GM18951 (cell line): ENCODE measurements at regions not wholly inside any gene's neighbourhood (a gene's known extent, or its start where the extent isn't known, plus 50 kb on each side); places are given as distances from the start of the nearest gene placed in this dataset.

Experiments used
- POLR2A ChIP-seq: IDR thresholded peaks from 4 replicates; pipeline ENCODE4 v1.6.1; 2011; ENCODE audit warnings: mild to moderate bottlenecking; ENCODE audit not compliant: insufficient read length, insufficient read depth; ENCODE audit errors: extremely low read depth
- in situ Hi-C: fragments of 300-500 bp; cut with MboI; formaldehyde crosslinking; loops from one replicate; pipeline ENCODE4 v1.12.0; 2022; ENCODE audit warnings: low sequenced_read_pairs, mixed read lengths, inconsistent platforms; ENCODE audit not compliant: unreplicated experiment

DNA sequence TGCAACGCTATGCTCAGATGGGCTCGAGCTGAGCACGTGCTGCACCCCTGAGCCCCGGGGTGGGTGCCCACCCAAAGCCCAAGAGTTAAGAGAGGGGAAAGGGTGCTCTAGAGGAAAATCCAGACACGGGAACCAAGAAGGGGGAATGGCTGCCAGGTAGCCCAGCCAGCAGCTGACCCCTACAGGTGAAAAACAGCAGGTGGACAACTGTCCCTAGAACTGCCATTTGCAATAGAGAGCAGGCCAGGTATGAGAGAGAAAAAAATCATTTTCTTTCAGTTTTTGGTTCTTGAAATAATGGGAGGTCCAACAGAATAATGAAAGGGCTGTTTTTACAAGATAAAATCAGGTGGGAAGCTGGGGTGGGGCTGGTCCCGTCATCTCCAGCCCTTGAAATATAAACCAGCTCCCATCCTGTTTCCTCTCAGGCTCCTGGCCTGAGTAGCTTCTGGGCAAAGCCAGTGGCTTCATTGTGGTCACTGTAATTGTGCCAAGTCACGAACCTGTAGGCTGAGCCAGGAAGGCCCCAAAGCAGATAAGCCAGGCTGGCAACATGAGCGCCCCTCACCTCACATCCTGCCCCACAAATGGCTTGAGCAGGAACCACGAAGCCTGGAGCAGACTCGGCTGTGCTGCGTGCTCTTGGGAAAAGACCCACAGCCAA lies 257.8 kb downstream of the SNX10 start:
- TF ChIP-seq POLR2A = no peak
- in situ Hi-C loops = no loop called here

DNA sequence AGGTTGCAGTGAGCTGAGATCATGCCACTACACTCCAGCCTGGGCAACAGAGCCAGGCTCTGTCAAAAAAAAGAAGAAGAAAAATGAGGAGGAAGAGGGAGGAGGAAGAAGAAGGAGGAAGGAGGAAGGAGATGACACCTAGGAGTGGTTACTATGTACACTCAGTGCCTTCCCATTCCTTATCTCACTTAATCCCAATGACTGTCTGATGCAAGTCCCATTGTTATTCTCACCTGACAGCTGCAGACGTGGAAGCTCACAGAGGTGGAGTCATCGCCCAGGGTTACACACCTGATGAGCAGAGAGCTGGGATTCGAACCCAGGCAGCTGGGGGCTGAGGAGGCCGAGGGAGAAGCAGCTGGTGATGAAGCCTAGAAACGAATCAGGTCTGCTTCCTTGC lies 258.8 kb downstream of the SNX10 start:
- in situ Hi-C loops = no loop called here
- TF ChIP-seq POLR2A = no peak

DNA sequence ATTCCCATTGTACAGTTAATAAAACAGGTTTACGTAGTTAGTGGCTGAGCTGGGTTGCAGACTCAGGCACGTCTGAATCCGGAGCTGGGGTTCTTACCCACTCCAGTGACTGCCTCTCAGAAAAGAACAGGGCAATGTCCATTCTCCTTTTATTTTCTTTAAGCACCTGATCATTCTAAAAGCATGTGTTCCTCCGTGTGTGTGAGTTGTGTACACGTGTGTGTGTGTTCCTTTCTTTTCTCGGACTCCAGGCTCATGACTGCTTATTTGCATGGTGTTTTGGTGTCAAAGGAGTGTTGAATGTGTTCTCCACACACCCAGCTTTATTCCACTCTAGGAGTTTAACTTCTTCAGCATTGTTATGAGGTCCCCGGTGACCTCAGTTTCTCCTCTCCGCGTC lies 260.1 kb downstream of the SNX10 start:
- no peak for TF ChIP-seq POLR2A
- in situ Hi-C loops = no loop called here

DNA sequence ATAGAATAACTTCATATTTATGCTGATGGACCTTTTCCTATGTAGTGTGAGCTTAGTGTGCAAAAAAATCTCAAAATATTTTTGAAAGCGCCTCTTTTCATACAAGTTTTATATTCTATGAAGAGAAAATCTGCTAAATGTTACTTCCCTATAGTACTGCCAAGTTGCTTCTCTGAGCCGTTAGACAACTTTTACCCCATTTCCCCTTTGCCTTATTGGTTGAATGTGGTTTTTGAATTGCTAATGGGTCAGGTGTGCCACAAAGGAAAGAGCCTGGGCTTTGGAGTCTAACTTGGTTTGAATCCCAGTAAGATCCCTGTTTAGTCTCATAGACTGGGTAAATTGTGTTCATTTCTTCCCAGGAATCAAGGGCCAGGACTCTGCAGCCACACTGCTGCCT lies 261.5 kb downstream of the SNX10 start:
- no peak for TF ChIP-seq POLR2A
- in situ Hi-C loops = no loop called here

DNA sequence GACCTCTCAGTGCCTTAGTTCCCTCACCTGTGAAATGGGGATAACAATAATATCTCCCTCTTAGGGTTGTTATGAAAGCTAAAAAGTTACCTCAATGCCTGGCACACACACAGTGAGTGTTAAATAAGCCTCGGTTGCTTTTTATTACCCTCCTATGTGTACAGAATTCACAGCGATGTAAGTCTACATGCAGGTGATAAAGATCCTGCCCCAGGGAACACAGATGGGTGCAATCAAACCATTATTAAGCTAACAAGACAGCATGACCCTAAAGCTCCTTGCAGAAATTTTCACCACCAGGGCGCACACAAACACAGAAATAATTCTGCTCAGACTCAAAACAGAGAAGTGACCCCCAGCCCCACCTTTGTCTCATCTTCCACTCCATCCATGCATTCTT lies 261.9 kb downstream of the SNX10 start:
- TF ChIP-seq POLR2A = no peak
- in situ Hi-C loops = no loop called here

DNA sequence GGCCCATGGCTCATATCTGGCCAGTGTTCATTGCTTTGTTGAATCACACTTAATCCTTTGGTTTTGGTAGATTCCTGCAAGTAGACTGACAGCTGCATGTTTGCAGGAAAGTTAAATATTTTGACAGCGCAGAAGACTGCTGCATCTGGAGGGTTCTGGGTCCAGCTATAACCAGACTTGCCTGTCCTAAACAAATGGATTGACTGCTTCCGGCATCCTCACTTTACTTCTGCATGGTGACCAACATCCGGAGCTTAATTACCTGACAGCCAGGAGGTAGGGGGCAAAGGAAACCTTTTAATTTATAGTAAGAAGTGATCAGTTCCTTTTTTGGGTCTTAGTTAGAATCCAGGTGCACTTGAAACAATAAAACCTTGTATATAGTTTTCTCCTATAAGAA lies 263.3 kb downstream of the SNX10 start:
- no peak for TF ChIP-seq POLR2A
- in situ Hi-C loops = no loop called here

DNA sequence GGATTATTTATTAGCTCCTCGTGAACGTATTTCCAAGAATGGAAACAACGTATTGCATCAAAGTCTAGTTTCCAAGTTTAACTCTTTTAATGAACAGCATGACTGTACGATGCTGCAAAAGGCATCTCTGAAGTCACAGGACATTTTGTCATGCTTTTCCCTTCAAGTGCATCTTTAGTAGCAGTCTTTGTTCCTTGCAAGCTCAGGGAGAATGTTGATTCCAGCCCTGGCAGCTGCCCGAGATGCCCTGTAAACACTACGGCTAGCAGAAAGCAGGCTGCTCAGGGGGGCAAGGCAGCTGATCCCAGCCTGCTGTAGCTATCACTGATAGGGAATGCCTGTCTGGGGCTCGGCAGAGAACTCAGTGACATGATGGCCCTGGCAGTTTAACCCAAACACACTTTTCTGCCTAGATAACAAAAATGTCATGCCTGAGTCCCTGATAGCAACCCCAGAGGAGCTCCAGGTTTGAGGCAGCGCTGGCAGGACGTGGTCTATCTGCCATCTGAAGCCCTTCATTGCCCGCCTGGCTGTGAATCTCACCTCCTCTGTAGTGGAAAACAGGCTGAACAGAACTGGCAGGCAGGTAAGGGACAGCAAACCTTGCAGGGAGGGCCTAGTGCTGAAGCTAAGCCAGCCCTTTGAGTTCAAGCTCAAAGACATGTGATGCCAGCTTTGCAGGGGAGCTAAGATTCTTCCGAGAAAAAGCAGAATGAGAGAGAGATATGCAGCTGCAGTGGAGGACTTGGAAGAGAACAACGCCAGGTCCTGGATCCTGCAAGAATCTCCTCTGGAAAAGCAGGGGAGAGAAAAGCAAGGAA lies 264.6 kb downstream of the SNX10 start:
- in situ Hi-C loops = no loop called here
- no peak for TF ChIP-seq POLR2A

DNA sequence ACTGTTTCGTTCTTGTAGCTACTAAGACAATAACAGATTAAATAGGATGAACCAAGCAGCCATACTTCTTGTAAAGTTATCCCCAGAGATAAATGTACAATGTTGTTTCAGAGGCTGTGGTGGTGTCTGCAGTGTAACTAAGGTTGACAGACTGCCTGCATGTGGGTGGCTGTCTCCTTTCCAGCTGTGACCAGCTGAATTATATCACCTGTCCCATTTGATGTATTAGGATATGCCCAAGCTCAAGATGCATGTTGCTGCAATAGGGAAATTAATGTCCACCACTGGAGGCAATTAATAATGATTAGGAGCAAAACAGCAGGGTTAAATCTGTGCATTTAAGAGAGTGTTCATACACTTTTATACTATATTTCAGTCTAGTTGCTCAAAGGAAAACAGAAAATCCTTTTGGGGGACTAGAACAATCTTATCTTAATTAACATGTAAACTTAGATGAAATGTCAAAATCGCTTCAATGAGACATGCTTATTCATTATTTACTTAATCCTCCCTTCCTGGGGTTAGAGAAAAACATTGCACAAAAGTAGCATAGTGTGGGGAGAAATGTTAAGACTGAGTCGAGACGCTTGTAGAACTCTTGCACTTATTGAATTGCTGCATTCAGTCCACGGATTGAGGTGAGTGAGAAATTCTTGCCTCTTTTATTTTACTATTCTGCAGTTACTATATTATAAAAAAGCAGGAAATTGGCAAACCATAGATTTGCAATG lies 269.0 kb downstream of the SNX10 start:
- no peak for TF ChIP-seq POLR2A

DNA sequence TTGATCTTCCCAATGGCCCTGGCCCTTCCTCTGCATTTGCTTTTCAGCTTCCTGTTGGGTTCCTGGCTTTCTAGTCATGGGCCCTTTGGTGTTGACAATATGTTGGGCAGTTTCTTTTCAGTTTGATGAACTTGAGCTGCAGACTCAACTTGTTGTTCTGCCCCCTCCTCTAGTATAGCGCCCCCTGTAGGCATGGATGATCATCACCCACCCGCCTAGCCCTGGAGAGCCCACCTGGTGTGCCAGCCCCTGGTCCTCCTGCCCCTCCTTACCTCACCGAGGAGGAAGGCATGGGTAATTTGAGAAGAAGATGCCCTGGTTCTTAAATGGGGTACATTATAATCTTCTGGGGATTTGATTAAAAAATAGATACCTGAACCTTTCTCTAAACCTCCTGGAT lies 271.2 kb downstream of the SNX10 start:
- in situ Hi-C loops = no loop called here

More for the DNA sequence above, 269.0 kb downstream of the SNX10 start:
- in situ Hi-C loops = no loop called here

DNA sequence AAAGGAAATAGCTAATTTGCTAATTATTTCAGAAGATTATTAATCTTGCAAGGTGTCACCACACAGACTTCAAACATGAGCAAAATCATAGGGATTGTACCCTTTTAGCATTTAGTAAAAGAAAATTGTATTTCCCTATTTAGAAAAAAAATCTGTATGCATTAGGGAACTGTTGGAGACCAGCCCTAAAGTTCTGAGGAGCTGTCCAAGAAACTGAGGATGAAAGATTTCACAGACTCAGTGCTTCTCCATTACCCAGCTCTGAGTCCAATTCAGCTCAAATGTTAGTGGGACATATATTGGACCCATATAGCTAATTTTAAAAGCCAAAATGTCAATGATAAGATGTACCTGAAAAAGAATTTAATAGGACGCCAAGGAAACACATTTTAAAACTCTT lies 271.7 kb downstream of the SNX10 start:
- no peak for TF ChIP-seq POLR2A
- in situ Hi-C loops = no loop called here

More for the DNA sequence above, 271.2 kb downstream of the SNX10 start:
- no peak for TF ChIP-seq POLR2A

DNA sequence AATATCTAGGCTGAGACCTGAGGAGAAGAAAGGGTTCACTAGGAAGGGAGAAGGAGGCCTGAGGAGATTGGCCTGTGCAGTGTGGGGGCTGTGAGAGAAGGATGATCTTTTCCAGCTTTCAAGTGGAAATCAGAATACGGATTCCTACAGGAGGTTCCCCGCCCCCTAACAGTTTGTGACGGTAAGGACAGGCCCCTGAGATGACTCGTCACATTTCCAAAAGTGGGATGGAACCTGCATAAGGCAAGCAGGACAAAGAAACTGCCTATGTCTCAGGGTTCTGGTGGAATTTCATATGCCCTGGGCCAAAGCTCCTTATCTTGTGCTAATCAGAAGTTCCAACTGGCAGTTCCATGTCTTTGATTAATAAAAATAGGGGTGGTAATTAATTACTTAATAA lies 275.6 kb downstream of the SNX10 start:
- TF ChIP-seq POLR2A = no peak
- in situ Hi-C loops = no loop called here

DNA sequence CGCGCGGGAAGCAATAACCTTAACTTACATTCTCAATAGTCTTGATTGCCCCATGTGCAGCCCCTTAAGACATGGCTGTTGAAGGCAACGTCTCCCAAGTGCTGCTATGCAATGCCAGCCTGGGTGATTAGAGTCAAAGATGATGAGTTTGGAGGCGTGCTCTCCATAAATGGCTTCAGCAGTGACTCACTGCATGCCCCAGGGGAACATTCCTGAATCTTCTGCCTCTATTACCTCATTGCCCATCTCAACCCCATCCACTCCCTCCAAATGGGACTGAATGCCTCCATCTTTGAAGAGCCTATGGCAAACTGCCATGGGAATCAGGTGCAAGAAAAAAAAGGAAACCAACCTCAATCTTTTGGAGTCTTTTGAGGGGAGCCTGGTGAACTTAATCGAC lies 282.8 kb downstream of the SNX10 start:
- in situ Hi-C loops = no loop called here
- no peak for TF ChIP-seq POLR2A

DNA sequence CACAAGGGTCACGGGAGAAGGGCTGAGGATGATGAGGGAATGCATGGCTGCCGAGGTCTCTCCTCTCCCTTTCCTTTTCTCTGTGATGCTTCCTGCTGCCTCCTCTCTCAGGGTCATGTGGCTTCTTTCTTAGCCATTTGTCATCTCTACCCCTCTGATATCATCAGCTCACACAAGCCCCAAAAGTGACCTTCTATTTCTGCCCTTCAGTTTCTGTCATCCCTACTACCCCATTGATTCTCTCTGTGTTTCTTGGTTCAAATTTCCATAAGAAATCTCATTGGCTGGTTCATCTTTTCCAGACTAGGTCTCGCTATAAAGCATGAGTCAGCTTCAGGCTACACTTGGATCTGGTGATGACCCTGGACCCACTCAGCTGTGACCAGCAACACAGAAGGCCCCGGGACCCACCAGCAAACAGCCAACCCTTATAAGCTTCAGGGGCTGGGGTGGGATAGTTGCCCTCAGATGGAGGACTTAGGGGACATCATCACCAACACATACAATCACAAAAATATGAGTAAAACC lies 284.3 kb downstream of the SKAP2 start:
- no peak for TF ChIP-seq POLR2A
- in situ Hi-C loops = no loop called here

DNA sequence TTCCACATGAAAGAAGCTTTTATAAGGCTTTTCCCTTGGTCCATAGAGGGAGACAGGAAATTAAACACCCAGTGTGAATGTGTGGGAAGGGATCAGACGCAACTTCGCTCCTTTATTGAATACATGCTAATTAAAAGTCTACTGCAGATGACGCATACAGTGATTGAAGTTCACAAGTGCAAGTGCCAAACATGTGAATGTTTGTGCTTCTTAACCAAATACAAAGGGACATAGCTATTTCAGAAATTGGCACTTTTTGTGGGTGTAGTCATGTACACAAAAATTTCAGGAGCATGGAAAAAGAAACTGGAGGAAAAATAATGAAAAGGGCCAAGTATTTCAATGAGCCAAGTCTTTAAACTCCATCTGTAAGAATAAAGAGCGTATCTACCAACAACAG lies 283.7 kb downstream of the SKAP2 start:
- TF ChIP-seq POLR2A = no peak
- in situ Hi-C loops = no loop called here

DNA sequence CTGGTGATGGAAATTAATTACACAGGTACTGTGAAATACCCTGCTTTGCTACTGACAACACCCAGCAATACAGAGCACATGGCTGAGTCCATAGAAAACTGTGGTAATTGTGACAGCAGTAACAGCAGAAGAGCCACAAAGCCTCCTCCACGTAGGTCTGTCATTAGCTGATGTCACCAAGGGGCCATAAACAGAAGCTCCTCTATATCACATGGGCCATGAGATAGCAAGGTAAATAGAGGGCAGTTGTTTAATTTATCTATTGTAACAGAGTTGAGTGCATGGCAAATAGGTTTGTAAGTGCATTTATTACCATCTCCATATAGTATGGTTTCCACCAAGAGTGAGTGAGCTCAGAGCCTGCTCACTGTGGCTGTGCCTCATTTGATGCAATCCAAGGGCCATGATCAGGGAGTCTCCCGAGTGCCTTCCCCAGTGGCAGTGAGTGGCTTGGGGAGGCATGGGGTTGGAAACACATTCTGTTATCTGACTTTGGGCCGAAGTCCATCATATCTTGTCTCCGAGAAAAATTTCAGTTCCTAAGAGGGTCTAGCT lies 281.2 kb downstream of the SKAP2 start:
- in situ Hi-C loops = no loop called here

More for the DNA sequence above, 281.2 kb downstream of the SKAP2 start:
- no peak for TF ChIP-seq POLR2A
